HK-2 (cell line): ENCODE measurements at regions not wholly inside any gene's neighbourhood (a gene's known extent, or its start where the extent isn't known, plus 50 kb on each side); places are given as distances from the start of the nearest gene placed in this dataset.
"Not testable (repeated sequence)": the region's sequence is repeated elsewhere in the genome, so short reads cannot be mapped to it uniquely, and the experiment has no call there.

ENCODE experiments used
- DNase-seq: peaks from one replicate; pipeline ENCODE4 v3.0.0-alpha.2; 2018; ENCODE audit not compliant: unreplicated experiment

GRCh38 chr6:15114061-15114460 is 131.8 kb upstream of the JARID2 start:
- no peak for DNase-seq

GRCh38 chr6:15116889-15117288 is 129.0 kb upstream of the JARID2 start:
- DNase-seq = no peak

DNA sequence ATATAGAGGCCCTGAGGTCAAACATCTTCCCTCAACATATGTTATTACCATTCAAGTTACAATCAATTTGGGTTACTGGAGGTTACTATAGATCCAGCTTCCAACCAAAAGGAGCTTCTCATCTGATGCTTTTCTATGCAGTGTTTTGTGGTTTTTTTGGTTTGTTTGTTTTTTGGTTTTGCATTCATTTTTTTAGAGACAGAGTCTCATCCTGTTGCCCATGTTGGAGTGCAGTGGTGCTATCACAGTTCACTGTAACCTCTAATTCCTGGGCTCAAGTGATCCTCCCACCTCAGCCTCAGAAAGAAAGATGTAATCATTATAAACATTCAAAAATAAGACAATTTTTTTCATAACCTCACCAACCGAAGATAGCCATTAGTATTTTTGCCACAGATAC is 124.4 kb upstream of the JARID2 start:
- DNase-seq = no peak

- DNase-seq = no peak
Measured at GRCh38 chr6:15121977-15122550, 123.8 kb upstream of the JARID2 start.

DNA sequence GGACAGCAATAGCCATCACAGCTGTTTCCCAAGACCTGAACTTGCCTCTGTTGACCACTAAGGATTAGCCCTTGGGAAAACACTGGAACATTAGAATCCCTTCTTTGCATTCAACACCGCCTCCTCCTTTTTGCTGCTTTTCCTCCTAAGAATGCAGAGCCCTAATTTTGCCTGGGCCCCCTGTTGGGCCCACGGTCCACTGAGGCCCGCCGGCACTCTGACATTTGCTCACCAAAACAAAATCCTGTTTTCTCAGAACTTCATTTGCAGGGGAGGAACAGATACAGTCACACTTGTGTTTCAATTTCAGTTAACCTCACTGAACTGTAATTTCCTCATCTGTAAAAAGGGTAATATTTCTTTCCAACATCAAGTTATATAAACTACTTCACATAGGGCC is 116.0 kb upstream of the JARID2 start:
- DNase-seq = no peak

GRCh38 chr6:15131234-15131633 is 114.6 kb upstream of the JARID2 start:
- DNase-seq = no peak

DNA sequence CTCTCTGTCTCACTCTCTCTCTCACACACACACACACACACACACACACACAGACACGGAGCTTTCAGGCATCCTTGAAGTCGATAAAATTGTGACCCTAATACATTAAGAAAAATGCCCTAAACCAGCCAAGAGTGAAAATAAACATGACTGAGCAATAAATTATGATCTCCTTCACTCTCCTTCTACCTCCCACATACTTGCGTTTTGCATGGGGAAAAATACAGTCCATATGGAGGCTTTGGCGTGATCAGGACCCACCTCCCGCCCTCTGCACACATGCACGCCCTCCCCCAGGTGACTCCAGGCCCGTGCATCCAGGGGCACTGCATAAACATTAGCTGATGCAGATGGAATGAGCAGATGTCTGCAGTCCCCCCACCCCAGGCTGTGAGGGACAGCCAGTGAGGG is 114.2 kb upstream of the JARID2 start:
- no peak for DNase-seq

GRCh38 chr6:15132167-15132566 is 113.7 kb upstream of the JARID2 start:
- no peak for DNase-seq

DNA sequence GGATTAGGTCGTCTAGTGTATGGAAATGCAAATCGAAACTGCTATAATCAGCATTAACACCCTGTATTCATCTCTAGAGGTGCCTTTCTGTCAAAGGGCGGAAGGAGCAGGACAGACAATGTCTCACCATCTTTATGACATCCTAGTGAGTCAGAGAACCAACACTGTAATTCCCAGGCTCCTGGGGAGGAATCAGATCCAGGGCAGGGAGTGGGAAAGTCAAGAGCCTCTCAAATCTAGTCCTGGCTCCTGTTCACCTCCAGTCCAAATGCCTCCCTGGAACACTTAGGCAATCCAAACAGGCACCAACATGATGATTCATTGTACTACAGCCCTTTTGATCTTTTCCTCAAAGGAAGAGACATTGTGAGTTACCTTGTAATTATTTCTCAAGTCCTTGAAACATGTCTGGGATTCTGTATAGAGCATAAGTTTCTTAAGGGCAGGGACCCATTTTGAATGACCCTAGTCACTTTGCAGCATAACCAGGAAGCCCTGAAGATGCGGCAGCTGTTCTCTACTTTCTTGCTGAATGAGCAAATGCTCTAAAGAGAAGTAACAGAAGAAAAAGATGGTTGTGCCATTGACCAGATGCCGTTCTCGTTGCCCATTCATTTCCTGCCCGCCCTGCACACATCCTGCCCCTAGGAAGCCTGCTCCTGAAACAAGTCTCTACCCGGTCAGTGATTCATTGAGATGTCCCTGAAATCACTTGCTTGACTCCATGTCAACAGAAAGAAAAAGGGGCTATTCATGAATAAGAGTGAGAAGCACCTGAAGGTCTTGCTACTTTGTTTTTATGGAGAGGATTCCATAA is 112.8 kb upstream of the JARID2 start:
- peak; percentile 71 for DNase-seq

- no peak for DNase-seq
Measured at GRCh38 chr6:15137086-15137485, 108.8 kb upstream of the JARID2 start.

- no peak for DNase-seq
Measured at GRCh38 chr6:15143086-15143485, 102.8 kb upstream of the JARID2 start.

DNA sequence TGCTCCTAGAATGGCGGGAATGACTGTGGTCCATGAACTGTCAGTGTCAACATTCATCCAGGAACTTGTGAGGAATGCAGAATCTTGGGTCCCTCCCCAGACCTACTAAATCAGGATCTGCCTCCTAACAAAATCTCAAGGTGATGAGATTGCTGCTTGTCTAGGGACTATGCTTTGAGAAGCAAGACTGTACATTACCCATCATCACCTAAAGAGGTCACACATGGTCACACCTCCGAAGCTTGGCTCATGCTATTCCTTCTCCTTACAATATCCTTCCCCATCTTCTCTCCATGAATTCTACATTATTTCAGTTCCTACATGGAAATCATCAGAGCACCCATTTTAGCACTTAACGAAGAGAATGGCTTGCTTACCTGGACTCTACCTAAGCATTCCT is 102.3 kb upstream of the JARID2 start:
- DNase-seq = no peak

- no peak for DNase-seq
Measured at GRCh38 chr6:15145821-15146220, 100.0 kb upstream of the JARID2 start.

- DNase-seq = peak; percentile 6
Measured at GRCh38 chr6:15147827-15148226, 98.0 kb upstream of the JARID2 start.

- peak; percentile 64 for DNase-seq
Measured at GRCh38 chr6:15148356-15148946, 97.4 kb upstream of the JARID2 start.

- DNase-seq = no peak
Measured at GRCh38 chr6:15150207-15150606, 95.7 kb upstream of the JARID2 start.

DNA sequence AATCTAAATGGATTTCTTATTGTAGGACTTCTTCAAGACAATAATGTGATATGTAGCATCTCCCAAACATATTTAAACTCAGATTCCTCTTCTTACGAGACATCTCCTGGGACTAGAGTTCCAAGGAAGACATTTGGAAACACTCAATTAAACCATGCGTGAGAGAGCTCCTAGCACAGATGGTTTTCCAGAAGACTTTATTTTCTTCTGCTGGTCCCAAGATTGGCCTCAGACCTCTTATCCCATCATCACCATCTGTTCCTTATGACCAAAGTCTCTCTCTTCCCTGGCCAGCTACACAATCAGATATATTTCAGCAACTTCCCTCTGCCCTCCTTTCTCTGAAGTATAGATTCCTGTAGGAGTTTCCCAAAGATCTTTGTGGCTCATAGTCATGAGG is 93.2 kb upstream of the JARID2 start:
- no peak for DNase-seq

GRCh38 chr6:15153191-15153590 is 92.7 kb upstream of the JARID2 start:
- no peak for DNase-seq

DNA sequence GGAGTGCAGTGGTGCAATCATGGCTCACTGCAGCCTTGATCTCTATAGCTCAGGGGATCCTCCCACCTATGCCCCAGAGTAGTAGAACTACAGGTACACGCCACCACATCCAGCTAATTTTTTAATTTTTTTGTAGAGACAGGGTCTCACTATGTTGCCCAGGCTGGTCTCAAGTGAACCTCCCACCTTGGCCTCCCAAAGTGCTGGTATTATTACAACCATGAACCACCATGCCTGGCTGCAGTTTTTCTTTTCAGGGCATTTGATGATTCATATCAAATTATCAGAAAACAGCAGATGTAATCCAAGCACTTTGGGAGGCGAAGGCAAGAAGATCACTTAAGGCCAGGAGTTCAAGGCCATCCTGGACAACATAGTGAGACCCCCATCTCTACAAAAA is 88.4 kb upstream of the JARID2 start:
- no peak for DNase-seq

GRCh38 chr6:15158821-15159619 is 86.8 kb upstream of the JARID2 start:
- DNase-seq = no peak

DNA sequence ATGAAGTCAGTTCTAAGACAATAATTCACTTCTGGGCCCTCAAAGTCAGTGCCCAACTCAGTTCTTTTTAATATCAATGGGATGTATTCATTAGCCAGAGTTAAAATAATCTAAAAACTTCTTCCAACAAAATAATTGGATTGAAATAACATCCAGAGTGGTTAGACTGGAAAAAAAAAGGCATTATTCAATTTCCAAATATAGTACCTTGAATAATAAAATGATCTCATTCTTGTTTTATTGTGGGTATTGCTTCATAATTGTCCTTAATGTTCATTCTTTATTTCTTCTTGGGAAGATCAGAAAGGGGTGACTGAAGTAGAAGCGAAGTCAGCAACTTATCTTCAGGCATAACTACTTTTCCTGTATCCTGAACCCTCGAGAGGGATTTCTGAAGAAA is 85.1 kb upstream of the JARID2 start:
- DNase-seq = no peak

DNA sequence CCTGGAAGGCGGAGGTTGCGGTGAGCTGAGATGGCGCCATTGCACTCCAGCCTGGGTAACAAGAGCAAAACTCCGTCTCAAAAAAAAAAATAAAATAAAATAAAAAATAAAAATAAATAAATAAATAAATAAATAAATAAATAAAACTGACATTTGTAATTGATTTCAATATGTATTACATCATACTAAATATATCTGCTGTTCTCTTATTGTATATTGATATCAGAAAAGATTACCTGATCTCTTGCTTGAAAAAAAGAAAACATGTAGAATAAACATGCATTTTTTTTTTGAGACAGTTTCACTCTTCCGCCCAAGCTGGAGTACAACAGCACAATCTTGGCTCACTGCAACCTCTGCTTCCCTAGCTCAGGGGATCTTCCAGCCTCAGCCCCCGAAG is 81.0 kb upstream of the JARID2 start:
- not testable (repeated sequence) for DNase-seq
